ENCODE measurements at regions not wholly inside any gene's neighbourhood (a gene's known extent, or its start where the extent isn't known, plus 50 kb on each side); places are given as distances from the start of the nearest gene placed in this dataset.

DNA sequence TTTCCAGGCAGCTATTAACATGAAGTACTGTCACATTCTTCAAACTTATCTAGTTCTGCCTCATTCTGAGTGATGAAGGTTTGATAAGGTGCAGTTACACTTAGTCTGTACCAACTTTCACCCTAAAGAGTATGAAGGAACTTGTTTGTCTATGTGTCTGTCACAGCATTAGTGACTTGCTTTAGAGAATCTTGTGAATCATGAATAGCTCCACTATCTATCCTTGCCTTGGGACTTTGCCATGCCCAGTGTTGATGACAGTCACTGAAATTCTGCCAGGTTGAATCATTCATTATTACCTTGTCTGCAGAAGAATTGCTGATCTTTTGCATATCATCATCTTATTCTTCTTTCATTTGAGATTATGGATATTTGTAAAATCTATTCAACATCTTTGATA, 50.9 kb upstream of the A1CF start:
- no peak for DNase-seq

DNA sequence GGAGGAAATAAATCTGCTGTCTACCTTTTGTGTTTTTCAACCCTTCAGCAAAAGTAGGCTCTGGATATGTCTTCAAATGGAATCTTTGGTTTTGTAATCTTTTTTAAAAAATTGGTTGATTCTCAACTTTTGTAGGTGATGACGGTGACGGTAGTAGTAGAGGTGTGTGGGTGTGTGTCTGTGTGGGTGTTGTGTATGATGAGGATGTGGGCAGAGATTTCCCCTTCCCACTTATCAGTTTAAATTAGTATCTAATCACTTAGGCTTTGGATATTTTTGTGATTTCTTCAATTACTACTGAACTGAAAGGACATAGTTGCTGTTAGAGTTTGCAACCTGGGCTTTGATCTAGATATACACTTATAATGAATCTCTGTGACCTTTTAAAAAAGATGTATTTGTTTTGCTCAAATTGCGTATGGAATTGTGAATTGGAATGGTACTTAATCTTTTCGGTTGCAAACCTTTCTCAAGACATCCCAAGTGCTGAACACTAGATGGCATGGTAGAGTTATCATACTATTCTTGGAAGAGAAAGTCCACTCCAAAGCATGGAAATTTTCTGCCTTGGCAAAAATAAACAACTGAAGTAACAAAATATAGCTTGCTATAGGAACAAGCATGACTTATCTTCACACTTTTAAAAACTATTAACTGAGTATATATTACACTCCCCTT, 51.9 kb upstream of the A1CF start:
- DNase-seq, result peak in 1 of 2 experiments; percentile 28

DNA sequence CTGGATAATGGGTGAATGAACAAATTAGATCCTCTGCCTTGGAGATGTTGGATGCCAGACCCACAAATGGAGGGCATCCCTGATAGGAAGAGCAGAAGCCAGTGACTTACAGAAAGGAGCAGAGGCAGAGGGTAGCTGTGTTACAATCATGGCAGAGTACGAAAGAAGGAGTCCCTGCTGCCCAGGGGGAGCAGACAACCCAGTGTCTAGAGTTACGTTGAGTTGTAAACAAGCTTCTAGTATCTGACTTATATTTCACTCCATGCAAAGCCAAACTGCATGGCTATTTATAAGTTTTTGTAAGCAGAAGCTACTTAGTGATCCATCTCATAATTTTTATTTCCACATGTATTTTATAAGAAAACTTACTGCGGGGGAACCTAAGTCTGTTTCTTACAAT, 56.2 kb upstream of the A1CF start:
- DNase-seq, result no peak

DNA sequence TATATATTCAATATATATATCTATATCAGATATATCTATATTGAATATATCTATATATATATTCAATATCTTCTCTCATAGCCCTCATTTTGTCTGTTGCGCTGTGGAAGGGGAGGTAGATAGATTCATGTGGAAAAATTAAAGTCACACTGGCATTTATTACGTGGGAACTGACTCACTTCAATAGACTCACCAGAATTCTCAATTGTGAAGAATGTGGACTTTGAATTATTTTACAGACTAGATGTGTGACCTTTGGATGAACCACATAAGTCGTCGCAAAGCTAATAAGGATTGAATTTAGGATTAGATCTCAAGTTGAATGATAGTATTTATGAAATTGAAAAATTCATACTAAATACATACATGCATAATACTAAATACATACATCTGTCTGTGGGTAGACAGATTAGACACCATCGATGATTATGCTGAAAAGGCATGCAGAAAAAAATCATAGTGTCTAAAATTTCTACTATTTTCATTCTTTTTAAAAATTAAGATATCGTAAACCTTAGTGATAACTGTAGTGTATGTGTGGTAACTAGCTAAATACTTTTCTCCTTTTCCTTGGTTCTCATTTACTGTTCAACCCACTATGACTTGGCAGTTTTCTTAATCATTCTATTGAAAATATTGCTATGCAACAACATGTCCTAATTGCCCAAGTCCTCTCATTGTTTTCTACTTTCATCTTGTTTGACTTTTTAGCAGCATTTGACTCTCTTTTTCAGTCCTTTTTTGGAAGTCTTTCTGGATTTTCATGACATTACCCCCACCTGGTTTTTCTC, 61.8 kb upstream of the A1CF start:
- no peak for DNase-seq

DNA sequence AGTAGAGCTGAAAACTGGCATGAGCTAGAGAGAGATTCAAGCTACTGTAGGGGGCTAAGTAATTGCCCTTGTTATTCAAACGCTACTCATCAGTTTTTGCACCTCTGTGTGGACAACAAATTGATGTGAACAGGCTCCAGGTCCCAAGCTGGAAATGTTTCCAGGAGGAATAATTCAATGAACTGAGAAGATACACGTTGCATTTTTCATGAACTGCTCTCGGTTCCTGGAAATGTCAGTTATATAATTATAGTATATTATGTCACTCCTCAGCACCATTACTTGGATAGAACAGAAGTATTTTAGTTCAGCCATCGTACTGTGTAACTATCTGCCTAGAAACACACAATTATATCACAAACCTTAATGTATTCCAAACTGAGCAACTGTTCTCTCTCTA, 65.9 kb upstream of the A1CF start:
- DNase-seq, result no peak

DNA sequence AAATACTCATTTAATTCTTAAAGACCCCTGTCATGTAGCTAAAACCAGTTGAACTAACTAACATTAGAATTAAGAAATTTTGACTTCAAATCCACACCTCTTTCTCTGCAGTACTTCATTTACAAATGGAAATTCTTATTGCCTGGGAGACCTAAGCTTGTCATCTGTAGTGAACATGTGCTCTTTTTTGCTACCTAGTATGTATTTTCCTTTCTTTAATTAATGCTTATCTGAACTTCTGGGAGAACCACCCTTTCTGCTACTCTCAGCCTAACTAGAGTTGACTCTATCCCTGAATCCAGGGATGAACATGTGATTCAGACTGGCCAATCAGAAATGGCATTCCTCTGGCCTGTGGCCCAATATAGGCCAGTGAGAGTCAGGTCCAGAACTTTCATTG, 75.9 kb upstream of the A1CF start:
- no peak for DNase-seq

DNA sequence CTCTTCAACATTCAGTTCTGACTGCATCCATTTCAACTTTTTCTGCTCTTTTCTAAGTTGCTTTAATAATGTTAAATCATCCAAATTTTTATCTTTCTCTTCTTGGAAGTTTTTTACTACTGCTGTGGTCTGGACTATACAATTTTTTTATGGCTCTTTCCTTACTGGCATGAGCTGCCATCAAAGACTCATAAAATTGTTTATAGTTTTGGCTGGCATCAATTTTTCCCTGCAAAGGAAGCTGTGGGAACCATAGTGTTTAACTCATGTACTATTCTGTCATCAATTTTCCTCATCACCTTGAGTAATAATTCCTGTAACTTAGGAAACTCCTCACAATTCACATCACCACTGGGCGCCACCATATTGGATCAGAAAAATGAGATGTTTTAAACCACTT, 77.6 kb upstream of the A1CF start:
- DNase-seq, result no peak

DNA sequence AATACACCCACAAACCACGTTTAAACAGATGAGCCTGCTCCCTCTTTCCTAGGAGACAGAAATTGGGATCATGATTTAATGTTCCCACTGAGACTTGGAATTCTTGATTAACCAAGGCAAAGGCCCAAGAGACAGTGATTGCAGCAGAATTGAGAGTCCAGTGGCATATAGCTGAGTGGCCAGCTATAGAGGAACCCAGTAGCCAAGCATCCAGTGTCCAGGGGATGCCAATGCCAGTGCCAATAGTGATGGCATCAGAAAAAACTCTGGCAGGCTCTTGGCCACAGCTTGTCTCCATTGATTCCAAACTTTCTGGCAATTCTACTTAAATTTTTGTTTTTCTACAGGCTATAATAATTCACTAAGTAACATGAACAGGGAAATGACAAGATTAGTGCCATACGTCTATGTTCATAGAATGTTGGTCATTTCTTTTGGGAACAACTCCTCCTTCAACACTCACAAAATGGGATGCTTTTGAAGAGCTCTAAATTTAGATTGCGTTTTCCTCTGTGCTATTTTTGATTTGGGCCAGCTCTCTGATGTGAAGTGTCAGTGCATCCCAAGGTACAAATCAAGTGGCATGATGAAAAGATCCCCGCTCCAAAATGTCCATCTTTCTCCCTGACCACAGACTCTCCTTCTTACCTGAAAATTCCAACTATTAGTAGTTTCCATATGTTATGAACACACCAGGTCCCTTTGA, 83.1 kb upstream of the A1CF start:
- no peak for DNase-seq

DNA sequence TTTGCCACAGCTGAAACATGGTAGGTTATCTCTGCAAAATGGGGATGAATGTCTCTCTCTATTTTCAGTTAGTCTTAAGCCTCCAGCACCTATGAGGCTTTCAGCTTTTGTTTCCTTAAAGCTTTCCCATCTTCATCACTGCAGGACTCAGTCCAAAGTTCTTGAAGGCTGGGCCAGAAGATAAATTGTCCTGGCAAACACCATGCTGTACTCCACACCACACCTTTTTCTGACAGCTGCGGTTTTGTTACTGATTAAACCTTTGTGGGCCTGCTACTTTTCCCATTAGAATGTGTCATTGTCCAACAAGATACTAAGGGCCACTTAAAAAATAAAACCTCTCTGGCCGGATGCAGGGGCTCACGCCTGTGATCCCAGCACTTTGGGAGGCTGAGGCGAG, 87.2 kb upstream of the A1CF start:
- DNase-seq, result no peak

DNA sequence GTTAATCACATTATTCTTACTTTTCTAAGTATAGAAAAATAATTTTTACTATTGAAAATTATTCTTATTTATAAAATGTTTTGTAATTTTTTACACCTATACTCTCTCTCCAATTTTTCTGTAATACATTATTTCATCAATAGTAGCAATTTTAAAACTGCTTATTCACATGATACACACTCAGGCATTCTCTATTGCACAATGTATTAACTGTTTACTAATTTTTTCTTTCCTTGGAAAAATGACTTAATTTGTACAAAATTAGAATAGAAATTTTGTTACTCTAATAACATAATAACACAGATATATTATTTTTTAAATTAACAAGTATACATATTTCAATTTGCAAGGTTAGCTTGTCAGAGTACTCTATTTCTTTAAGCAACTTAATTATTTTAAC, 92.9 kb upstream of the PRKG1 start:
- DNase-seq, result no peak

DNA sequence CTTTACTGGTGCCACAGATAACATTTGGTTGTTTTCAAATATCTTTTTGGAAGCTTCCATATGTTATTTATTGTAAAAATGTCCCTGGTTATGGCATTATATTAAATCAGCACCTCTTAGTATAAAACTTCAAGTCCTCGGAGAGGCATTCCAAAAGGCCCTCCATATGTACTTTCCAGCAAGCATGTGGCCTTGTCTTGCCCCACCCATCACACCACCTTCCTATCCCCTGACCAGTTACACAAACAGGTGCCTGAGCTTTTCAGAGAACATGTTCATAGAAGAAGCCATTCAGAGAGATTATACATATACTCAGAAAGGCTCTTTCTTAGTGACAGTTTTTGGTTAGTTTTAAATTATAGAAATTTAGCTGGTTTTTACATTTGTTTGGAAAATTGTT, 92.4 kb upstream of the PRKG1 start:
- no peak for DNase-seq

DNA sequence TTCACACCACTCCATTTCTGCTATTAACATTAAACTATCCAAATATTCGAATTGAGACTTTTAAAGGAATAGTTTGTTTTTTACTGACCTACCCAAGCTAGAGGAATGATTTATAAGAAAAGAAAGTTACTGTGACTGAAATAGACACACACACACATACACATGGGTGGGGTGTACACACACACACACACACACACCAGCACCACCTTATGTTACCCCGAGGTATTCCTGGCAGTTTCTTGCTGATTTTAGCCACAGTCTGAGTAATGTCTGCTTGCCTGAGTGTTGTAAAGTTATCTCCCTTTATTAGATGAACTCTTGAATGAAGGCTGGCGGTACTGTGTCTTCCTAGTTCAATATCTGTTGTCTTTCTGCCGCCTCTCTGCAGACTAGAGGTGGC, 91.3 kb upstream of the PRKG1 start:
- no peak for DNase-seq

DNA sequence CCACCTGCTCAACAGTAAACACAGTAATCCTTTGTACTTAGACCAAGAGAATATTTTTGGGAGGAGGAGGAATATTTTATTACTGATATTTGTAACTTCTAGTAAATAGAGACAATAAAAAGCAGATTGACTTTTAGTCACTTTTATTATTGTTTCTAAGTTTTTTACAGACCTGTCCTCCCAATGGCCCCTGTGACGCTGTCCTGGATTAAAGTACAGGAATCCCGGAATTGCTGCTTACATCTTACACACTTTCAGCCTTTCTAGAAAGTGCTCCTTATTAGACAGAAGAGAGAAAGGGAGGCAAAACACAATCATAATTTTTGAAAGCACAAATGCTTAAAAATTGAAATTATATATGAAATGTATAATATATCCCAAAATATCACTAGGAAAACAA, 86.4 kb upstream of the PRKG1 start:
- DNase-seq, result no peak

DNA sequence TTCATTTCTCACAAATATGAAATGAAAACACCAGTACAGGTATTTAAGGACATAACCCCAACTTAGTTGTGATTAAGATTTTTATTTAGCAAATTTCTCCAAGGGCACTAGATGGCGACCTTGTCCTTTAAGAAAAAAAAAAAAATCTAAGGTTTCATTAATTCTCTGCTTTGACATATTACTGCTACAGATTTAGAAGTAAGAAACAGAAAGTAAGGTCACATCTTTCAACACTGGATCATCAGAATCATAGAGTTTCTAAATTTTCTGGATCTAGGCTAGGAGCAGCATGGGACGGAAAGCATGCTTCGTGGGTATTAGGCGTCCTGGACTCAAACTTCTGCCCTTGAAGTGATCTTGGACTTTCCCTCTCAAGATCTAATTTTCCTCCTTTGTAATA, 85.5 kb upstream of the PRKG1 start:
- peak in 1 of 2 experiments; percentile 3 for DNase-seq

DNA sequence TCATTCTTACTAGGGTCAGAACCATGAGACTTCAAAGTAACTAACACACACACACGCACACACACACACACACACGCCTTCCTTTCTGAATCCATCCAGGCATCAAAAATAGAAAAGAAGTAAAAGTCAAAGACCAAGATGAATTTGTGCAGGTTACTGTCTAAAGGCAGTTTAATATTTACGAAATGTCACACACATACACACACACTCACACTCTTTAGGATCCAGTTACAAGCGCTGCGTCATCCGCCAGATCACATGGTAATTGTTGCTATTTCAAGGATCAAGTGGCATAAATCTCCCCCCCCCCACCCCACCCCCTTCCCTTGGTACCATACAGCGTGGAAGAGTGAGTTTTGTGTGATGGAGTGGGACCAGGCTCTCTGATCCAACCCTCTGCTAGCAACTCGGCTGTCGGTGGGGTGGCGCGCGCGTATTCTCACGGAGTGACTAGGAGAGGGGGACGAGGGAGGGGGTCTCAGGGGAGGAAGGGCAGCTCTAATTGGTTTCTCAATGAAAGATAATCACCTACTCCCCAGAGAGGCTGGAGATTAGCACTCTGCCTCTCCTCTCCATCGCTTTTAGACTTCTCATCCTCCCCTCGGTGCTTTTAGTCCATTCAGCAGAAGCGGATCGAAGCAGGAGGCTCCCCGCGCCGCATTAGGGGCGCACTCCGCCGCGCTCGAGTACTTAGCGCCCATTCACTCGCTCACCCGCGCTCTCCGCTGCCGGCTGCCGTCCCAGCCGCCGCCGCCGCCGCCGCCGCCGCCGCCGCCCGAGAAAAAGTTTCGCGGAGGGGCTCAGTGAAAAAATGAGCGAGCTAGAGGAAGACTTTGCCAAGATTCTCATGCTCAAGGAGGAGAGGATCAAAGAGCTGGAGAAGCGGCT, 83.5 kb upstream of the PRKG1 start:
- no peak for DNase-seq

DNA sequence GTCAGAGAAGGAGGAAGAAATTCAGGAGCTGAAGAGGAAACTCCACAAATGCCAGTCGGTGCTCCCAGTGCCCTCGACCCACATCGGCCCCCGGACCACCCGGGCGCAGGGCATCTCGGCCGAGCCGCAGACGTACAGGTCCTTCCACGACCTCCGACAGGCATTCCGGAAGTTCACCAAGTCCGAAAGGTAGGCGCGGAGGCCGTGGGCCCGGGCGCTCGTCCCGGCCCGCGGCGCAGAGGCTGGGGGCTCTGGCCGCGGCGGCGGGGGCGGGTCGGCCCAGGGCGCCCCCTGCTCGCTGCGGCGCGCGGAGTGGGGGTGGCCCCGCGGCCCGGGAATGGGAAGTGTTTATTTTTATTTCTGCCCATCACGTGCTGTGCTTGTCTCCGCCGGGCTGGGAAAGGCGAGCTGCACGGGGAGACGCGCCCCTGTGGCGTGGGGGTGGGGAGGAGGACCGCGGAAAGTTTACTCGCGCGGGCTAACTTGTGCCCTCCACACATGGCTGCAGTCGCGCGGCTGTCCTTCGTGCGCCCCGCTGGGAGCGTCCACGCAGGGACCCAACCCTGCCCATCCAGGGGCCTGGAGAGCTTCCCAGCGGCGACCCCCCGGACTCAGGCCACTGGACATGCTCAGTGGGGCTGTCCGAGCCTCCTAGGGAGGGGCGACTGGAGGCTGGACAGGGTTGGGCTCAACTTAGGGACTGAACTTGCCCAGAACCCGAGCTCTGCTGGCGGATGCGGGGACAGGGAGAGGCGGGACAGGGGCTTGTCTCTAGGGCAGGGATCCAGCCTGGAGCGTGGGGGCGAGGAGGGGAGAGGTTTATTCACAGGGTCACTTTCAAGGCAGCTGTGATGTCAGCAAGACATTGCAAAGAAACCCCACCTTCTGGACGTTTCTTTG, 82.6 kb upstream of the PRKG1 start:
- no peak for DNase-seq

DNA sequence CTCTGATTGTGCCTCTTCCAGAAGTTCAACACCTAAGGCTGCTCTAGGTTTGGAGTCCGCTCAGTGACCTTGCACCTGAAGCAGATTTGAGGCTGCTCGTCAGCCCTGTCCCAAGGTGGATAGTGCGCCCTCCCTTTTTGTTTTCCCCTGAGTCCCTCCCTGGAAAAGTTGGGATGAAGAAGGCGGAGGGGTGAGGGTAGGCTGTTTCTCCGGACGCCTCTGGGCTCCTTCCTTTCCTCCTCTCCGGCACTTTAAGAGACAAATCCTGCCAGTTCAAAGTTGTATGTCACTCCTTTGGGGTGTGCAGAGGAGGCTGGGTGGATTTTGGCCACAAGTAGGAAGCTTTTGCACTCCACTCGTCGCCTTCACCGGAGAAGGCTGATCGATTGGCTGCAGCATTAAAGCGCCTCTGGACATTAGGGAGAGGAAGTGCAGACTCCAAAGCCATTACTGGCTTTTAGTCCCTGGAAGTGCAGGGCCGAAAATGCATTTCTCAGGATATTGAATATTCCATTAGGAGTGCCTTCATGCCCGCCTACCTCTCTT, 81.9 kb upstream of the PRKG1 start:
- DNase-seq, result no peak

DNA sequence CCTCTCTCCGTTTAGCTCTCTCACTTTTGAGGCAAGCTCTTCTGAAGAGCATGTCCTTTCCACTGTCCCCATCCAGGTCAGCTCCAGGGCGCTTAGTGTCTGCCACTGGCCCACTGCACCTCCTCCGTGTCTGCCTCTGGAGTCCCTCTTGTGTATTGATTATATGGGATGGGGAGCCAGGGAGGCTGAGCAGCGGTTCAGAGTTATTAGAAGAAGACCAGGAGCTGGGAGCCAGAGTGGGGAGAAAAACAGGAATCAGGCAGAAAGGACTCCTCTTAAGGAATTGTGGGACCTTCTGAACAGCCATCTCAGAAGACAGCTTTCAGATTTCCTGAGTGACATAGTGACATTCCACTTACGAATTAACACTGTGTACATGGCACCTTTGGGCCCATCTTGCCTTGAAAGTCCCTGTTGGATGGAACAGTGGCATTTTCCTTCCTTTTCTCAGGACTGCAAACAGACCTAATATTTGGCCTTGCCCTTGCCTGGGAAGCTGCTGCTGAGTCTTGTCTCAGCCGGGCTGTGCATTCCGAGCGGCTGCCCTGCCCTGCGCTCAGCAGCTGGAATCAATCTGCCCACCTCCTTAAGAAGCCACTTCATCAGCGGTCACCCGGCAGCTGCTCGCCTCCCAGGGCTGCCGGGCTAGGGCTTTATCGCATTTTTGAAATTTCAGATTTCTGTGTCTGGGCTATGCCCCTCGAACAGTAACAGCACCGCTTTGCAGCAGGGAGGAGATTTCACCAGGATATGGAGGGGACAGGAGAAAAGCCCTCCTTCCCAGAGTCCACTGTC, 81.1 kb upstream of the PRKG1 start:
- DNase-seq, result no peak

DNA sequence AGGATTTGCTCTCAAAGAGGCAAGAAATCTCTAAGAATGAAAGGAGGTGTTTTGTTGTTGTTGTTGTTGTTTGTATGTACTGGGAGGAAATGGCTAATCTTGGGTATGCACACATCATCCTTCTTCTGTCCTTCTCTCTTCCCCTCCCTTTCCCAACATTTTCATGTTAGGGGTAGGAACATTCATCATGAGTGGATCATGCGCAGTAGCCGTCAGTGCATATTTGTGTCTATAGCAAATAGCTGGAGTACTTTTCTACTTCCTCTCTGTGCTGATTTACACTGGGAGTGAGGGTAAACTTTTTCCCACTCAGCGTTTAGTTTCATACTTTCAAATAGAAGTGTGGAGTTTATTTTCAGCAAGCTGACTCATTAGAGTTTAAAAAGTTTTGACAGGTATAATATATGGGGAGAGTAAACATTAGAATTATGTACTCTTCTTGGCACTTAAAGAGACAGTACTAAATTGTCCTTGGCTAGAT, 80.5 kb upstream of the PRKG1 start:
- DNase-seq, result no peak

DNA sequence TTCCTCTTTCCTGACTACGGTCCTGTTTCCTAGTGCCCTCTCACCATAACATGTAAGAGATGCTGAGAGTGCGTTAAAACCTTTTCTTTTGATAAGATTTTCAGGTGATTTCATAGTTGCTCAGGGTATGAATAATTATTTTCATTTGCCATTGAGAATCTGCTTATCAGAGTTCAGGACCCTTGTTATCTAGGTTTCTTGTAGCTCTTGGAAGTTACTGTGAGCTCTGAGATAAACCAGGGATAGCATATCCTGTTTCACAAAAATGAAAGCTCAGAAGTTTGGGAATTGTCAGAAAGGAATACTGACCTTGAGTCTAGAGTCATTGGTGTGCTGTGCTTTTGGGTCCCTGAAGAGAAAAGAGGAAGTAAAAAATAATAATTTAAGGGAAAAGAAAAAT, 76.8 kb upstream of the PRKG1 start:
- DNase-seq, result no peak

DNA sequence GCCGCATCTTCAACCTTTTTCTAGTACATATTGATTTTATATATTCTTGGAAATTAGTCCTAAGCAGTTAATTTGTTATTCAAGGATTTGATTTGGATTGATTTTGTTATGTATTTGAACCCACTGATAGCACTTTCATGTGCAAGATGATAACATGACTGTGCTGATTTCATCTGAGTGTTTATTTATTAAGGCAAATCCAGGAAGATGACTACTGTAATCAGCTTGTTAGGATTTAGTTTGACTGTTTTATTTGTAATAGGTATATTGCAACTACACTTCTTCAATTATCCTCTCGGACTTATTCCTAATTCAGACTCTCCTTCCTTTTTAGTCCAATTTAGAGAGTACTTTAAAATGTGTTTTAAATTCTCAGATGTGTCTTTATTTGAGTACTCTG, 75.1 kb upstream of the PRKG1 start:
- DNase-seq, result no peak

All from NCI-H446 (cell line).